Spleen (tissue), 7 donors: ENCODE measurements at regions not wholly inside any gene's neighbourhood (a gene's known extent, or its start where the extent isn't known, plus 50 kb on each side); places are given as distances from the start of the nearest gene placed in this dataset.

Experiments used
- POLR2A ChIP-seq, 3 donors: fragments of 450-650 bp; IDR thresholded peaks; one replicate each; pipeline ENCODE4 v1.5.1; 2017; ENCODE audit warnings: antibody characterized with exemption in 3 of 3, mild to moderate bottlenecking in 1 of 3
- POLR2AphosphoS5 ChIP-seq, 3 donors: sonication (generic); formaldehyde crosslinking; IDR thresholded peaks; one replicate each; pipeline ENCODE4 v1.5.1; 2017; ENCODE audit warnings: antibody characterized with exemption in 3 of 3
- TF ChIP-seq, protein P1 (sequence below), 11 experiments: fragments of 200-600 bp in 7 of 11; fragments of 450-650 bp in 4 of 11; sonication (generic) in 4 of 11; IDR thresholded peaks in 8 of 11; conservative IDR thresholded peaks in 3 of 11; 1 replicate in 7 of 11; 2 replicates in 4 of 11; pipeline versions ENCODE4 v1.4.0 to v1.8.0; 2016 to 2021; ENCODE audit warnings: antibody characterized with exemption in 11 of 11, inconsistent platforms in 4 of 11, mild to moderate bottlenecking in 1 of 11
- donor health status: DM: no; HTN: no; CAD: no; lungs with moderate emphysema.
- donor health status: DM: no; HTN: no; CAD: no.
- donor health status: DM: no; HTN: no; CAD: no.

DNA sequence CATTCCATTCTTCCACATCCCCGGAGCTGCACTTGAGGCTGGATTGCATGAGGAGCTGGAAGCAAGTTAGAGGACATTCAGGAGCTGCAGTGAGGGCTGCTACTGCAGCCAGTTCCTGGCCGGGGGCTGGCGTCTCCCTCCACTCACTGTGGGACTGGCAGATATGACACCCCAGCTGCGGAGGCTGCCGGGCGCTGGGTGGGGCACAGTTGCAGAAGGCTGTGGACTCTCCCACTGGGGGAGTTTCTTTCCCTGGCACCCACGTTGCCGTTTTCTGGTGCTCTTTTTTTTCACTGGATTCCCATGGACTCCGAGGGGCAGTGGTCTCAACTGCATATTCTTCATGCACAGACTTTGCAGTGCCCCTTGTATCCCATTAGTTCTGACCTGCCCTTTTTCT lies 351.1 kb upstream of the AJAP1 start:
- TF ChIP-seq, protein P1, sequence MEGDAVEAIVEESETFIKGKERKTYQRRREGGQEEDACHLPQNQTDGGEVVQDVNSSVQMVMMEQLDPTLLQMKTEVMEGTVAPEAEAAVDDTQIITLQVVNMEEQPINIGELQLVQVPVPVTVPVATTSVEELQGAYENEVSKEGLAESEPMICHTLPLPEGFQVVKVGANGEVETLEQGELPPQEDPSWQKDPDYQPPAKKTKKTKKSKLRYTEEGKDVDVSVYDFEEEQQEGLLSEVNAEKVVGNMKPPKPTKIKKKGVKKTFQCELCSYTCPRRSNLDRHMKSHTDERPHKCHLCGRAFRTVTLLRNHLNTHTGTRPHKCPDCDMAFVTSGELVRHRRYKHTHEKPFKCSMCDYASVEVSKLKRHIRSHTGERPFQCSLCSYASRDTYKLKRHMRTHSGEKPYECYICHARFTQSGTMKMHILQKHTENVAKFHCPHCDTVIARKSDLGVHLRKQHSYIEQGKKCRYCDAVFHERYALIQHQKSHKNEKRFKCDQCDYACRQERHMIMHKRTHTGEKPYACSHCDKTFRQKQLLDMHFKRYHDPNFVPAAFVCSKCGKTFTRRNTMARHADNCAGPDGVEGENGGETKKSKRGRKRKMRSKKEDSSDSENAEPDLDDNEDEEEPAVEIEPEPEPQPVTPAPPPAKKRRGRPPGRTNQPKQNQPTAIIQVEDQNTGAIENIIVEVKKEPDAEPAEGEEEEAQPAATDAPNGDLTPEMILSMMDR (IDR thresholded peaks at IDR 0.05 in 8 of 11, conservative IDR thresholded peaks at IDR 0.05 in 3 of 11) = no peak
- TF ChIP-seq POLR2AphosphoS5 (IDR thresholded peaks at IDR 0.05) (no peak), POLR2A (IDR thresholded peaks at IDR 0.05) (no peak)
